GM19438 (cell line): ENCODE measurements at regions not wholly inside any gene's neighbourhood (a gene's known extent, or its start where the extent isn't known, plus 50 kb on each side); places are given as distances from the start of the nearest gene placed in this dataset.

Experiments
- ATAC-seq: cut with Tn5 transposase; IDR thresholded peaks from one replicate; pipeline ENCODE4 v1.9.1; 2021; ENCODE audit warnings: low read depth; ENCODE audit not compliant: unreplicated experiment

- no peak for ATAC-seq
These were observed 1109.7 kb downstream of the CDH11 start for GRCh38 chr16:64012166-64012565.

GRCh38 chr16:64011650-64012049, 1110.2 kb downstream of the CDH11 start:
- no peak for ATAC-seq

- ATAC-seq = no peak
These were observed 1113.7 kb downstream of the CDH11 start for GRCh38 chr16:64008131-64008530.

GRCh38 chr16:64004116-64004515, 1117.7 kb downstream of the CDH11 start:
- no peak for ATAC-seq

GRCh38 chr16:63995025-63995424, 1126.8 kb downstream of the CDH11 start:
- ATAC-seq = no peak

GRCh38 chr16:63983401-63983800, 1138.5 kb downstream of the CDH11 start:
- no peak for ATAC-seq

GRCh38 chr16:63982741-63983140, 1139.1 kb downstream of the CDH11 start:
- ATAC-seq = no peak

GRCh38 chr16:63982110-63982509, 1139.8 kb downstream of the CDH11 start:
- no peak for ATAC-seq

- ATAC-seq = no peak
These were observed 1140.2 kb downstream of the CDH11 start for GRCh38 chr16:63981639-63982038.

GRCh38 chr16:63980763-63981162, 1141.1 kb downstream of the CDH11 start:
- ATAC-seq = no peak

GRCh38 chr16:63978240-63978639, 1143.6 kb downstream of the CDH11 start:
- ATAC-seq = no peak

- no peak for ATAC-seq
These were observed 1145.5 kb downstream of the CDH11 start for GRCh38 chr16:63976345-63976744.

GRCh38 chr16:63975669-63976068, 1146.2 kb downstream of the CDH11 start:
- ATAC-seq = no peak

- no peak for ATAC-seq
These were observed 1153.9 kb downstream of the CDH11 start for GRCh38 chr16:63967966-63968365.

GRCh38 chr16:63960321-63960720, 1161.5 kb downstream of the CDH11 start:
- ATAC-seq = no peak

- ATAC-seq = no peak
These were observed 1174.8 kb downstream of the CDH11 start for GRCh38 chr16:63947022-63947421.

GRCh38 chr16:63945806-63946205, 1176.1 kb downstream of the CDH11 start:
- ATAC-seq = no peak

- no peak for ATAC-seq
These were observed 1178.3 kb downstream of the CDH11 start for GRCh38 chr16:63943566-63943965.

GRCh38 chr16:63938661-63939060, 1183.2 kb downstream of the CDH11 start:
- no peak for ATAC-seq

- ATAC-seq = no peak
These were observed 1188.0 kb downstream of the CDH11 start for GRCh38 chr16:63933841-63934240.

- no peak for ATAC-seq
These were observed 1193.4 kb downstream of the CDH11 start for GRCh38 chr16:63928421-63928820.

GRCh38 chr16:63925221-63925620, 1196.6 kb downstream of the CDH11 start:
- ATAC-seq = no peak

- ATAC-seq = no peak
These were observed 1199.3 kb downstream of the CDH11 start for GRCh38 chr16:63922560-63922959.
